H9 (cell line): ENCODE measurements at regions not wholly inside any gene's neighbourhood (a gene's known extent, or its start where the extent isn't known, plus 50 kb on each side); places are given as distances from the start of the nearest gene placed in this dataset.
A peak's percentile ranks its signal among the peaks of the same experiment; 100 is the strongest.

Experiments
- DNase-seq: peaks from one replicate; pipeline ENCODE4 v3.0.0-alpha.2; 2017
- H2AFZ ChIP-seq: one replicate; pipeline ENCODE4 v1.6.1; 2013; ENCODE audit warnings: mild to moderate bottlenecking, low read length, control low read depth, moderate library complexity
- H2AK5ac ChIP-seq: 2 replicates; pipeline ENCODE4 v1.6.1; 2013; ENCODE audit warnings: low read length, control low read depth, mixed read lengths; ENCODE audit not compliant: insufficient read length
- H2BK120ac ChIP-seq: one replicate; pipeline ENCODE4 v1.6.1; 2013; ENCODE audit warnings: low read depth, mild to moderate bottlenecking, low read length, control low read depth, inconsistent platforms; ENCODE audit not compliant: poor library complexity, severe bottlenecking
- H2BK12ac ChIP-seq: 2 replicates; pipeline ENCODE4 v1.6.1; 2013; ENCODE audit warnings: low read length, control low read depth, mixed read lengths, low read depth; ENCODE audit not compliant: insufficient read length
- H2BK15ac ChIP-seq: 2 replicates; pipeline ENCODE4 v1.6.1; 2013; ENCODE audit warnings: low read depth, low read length, control low read depth
- H2BK20ac ChIP-seq: one replicate; pipeline ENCODE4 v1.6.1; 2013; ENCODE audit warnings: low read depth, mild to moderate bottlenecking, low read length, control low read depth, inconsistent platforms; ENCODE audit not compliant: poor library complexity, severe bottlenecking
- H2BK5ac ChIP-seq: 2 replicates; pipeline ENCODE4 v1.6.1; 2013; ENCODE audit warnings: low read length, control low read depth, mixed read lengths; ENCODE audit not compliant: insufficient read length
- H3K14ac ChIP-seq: 2 replicates; pipeline ENCODE4 v1.6.1; 2013; ENCODE audit warnings: low read length, control low read depth; ENCODE audit not compliant: insufficient read depth
- H3K18ac ChIP-seq: 2 replicates; pipeline ENCODE4 v1.6.1; 2013; ENCODE audit warnings: low read depth, mild to moderate bottlenecking, mixed read lengths, low read length, control low read depth; ENCODE audit not compliant: insufficient read length
- H3K23ac ChIP-seq: 2 replicates; pipeline ENCODE4 v1.6.1; 2013; ENCODE audit warnings: low read length, control low read depth, mixed read lengths, low read depth; ENCODE audit not compliant: insufficient read length
- H3K23me2 ChIP-seq: 2 replicates; pipeline ENCODE4 v1.6.1; 2013; ENCODE audit warnings: low read depth, mild to moderate bottlenecking, mixed read lengths, low read length, control low read depth; ENCODE audit not compliant: insufficient read length, poor library complexity, severe bottlenecking
- H3K27ac ChIP-seq: 2 replicates; pipeline ENCODE4 v1.5.1; 2013; ENCODE audit warnings: low read length, control low read depth, mixed read lengths, low read depth; ENCODE audit not compliant: insufficient read length
- H3K27me3 ChIP-seq: 2 replicates; pipeline ENCODE4 v1.6.1; 2013; ENCODE audit warnings: low read length, control low read depth, inconsistent platforms; ENCODE audit not compliant: insufficient read depth
- H3K4ac ChIP-seq: 2 replicates; pipeline ENCODE4 v1.6.1; 2013; ENCODE audit warnings: low read depth, mild to moderate bottlenecking, control low read depth, inconsistent platforms, low read length, moderate library complexity
- H3K4me1 ChIP-seq: 2 replicates; pipeline ENCODE4 v1.6.1; 2013; ENCODE audit warnings: low read length, control low read depth, inconsistent platforms; ENCODE audit not compliant: insufficient read depth
- H3K4me2 ChIP-seq: 2 replicates; pipeline ENCODE4 v1.6.1; 2013; ENCODE audit warnings: low read length, control low read depth, mixed read lengths; ENCODE audit not compliant: insufficient read length, insufficient read depth
- H3K56ac ChIP-seq: 2 replicates; pipeline ENCODE4 v1.6.1; 2013; ENCODE audit warnings: low read depth, mild to moderate bottlenecking, mixed read lengths, low read length, control low read depth; ENCODE audit not compliant: insufficient read length
- H3K79me1 ChIP-seq: 2 replicates; pipeline ENCODE4 v1.6.1; 2013; ENCODE audit warnings: low read depth, mild to moderate bottlenecking, moderate library complexity, low read length, control low read depth, inconsistent platforms; ENCODE audit not compliant: insufficient read depth, poor library complexity, severe bottlenecking
- H3K79me2 ChIP-seq: 2 replicates; pipeline ENCODE4 v1.6.1; 2013; ENCODE audit warnings: low read length, control low read depth, inconsistent platforms; ENCODE audit not compliant: insufficient read depth
- H3K9ac ChIP-seq: 2 replicates; pipeline ENCODE4 v1.6.1; 2013; ENCODE audit warnings: low read length, control low read depth, mixed read lengths; ENCODE audit not compliant: insufficient read length; ENCODE audit errors: extremely low read depth
- H3K9me3 ChIP-seq: one replicate; pipeline ENCODE4 v1.6.1; 2013; ENCODE audit warnings: low read depth, low read length, inconsistent platforms; ENCODE audit not compliant: control insufficient read depth
- H3T11ph ChIP-seq: one replicate; pipeline ENCODE4 v1.6.1; 2013; ENCODE audit warnings: mild to moderate bottlenecking, low read length, control low read depth, inconsistent platforms
- H4K20me1 ChIP-seq: one replicate; pipeline ENCODE4 v1.6.1; 2013; ENCODE audit not compliant: control insufficient read depth, insufficient read length, insufficient read depth
- H4K5ac ChIP-seq: 2 replicates; pipeline ENCODE4 v1.6.1; 2013; ENCODE audit warnings: low read depth, mild to moderate bottlenecking, mixed read lengths, low read length, control low read depth; ENCODE audit not compliant: insufficient read length
- H4K8ac ChIP-seq: replicated peaks from 2 replicates; pipeline ENCODE4 v1.6.1; 2013; ENCODE audit warnings: low read length, control low read depth, mixed read lengths, low read depth; ENCODE audit not compliant: insufficient read length
- H4K91ac ChIP-seq: 2 replicates; pipeline ENCODE4 v1.6.1; 2013; ENCODE audit warnings: low read depth, mild to moderate bottlenecking, moderate library complexity, mixed read lengths, low read length, control low read depth; ENCODE audit not compliant: insufficient read length
- H3K27ac Mint-ChIP-seq, 3 experiments: 2 replicates in 2 of 3; 3 replicates in 1 of 3; pipeline ENCODE4 v1.8.0; 2020 to 2021; ENCODE audit warnings: mixed read lengths in 3 of 3, mild to moderate bottlenecking in 1 of 3, moderate library complexity in 1 of 3
- H3K27me3 Mint-ChIP-seq: 2 replicates; pipeline ENCODE4 v1.8.0; 2021; ENCODE audit warnings: low read depth, mild to moderate bottlenecking, moderate library complexity, mixed read lengths
- H3K36me3 Mint-ChIP-seq, 3 experiments: 2 replicates in 2 of 3; 3 replicates in 1 of 3; pipeline ENCODE4 v1.8.0; 2020 to 2021; ENCODE audit warnings: low read depth in 3 of 3, mixed read lengths in 3 of 3; ENCODE audit not compliant: insufficient read depth in 1 of 3
- H3K4me1 Mint-ChIP-seq, 2 experiments: 2 replicates each; pipeline ENCODE4 v1.8.0; 2020; ENCODE audit warnings: mixed read lengths in 2 of 2
- H3K4me3 Mint-ChIP-seq, 2 experiments: 2 replicates in 1 of 2; 3 replicates in 1 of 2; pipeline ENCODE4 v1.8.0; 2020 to 2021; ENCODE audit warnings: mild to moderate bottlenecking in 2 of 2, mixed read lengths in 2 of 2, moderate library complexity in 1 of 2
- H3K9me3 Mint-ChIP-seq, 2 experiments: 2 replicates in 1 of 2; 3 replicates in 1 of 2; pipeline ENCODE4 v1.8.0; 2020; ENCODE audit warnings: mild to moderate bottlenecking in 2 of 2, mixed read lengths in 2 of 2, moderate library complexity in 1 of 2
- CTCF ChIP-seq: fragments of 200-600 bp; sonication (generic); conservative IDR thresholded peaks from 3 replicates; pipeline ENCODE4 v1.8.0; 2021; ENCODE audit warnings: antibody characterized with exemption, mild to moderate bottlenecking
- WGBS: extraction: QIAGEN DNeasy Blood & Tissue Kit; methylation state at CpG from one replicate; pipeline ENCODE4 v1.1.7; 2013; ENCODE audit warnings: missing lambda C conversion rate, low lambda C conversion rate, mixed read lengths; ENCODE audit not compliant: insufficient read length; ENCODE audit errors: extremely low coverage; 5-methylcytosine and 5-hydroxymethylcytosine counted together

- Histone ChIP-seq H3K27ac (no peak overlapping the region), H2BK15ac (no peak overlapping the region), H3K23me2 (no peaks in the 10 kb centered on the region), H3K4me2 (no peak overlapping the region), H3K9ac (no peak overlapping the region), H4K20me1 (no peaks in the 10 kb centered on the region), H2AFZ (no peak overlapping the region), H3T11ph (no peak overlapping the region), H2BK12ac (no peak overlapping the region), H3K4ac (no peak overlapping the region), H3K27me3 (no peaks in the 10 kb centered on the region), H3K14ac (no peak overlapping the region), H3K23ac (no peak overlapping the region), H2BK120ac (no peak overlapping the region), H4K5ac (no peak overlapping the region), H3K79me2 (no peaks in the 10 kb centered on the region), H4K8ac (no peak overlapping the region), H3K79me1 (no peaks in the 10 kb centered on the region), H3K56ac (no peak overlapping the region), H2BK5ac (no peak overlapping the region), H3K18ac (no peak overlapping the region), H2AK5ac (no peak overlapping the region), H3K4me1 (no peaks in the 10 kb centered on the region), H2BK20ac (no peak overlapping the region), H3K9me3 (no peaks in the 10 kb centered on the region), H4K91ac (no peak overlapping the region)
- Mint-ChIP-seq H3K36me3 (no peaks in the 10 kb centered on the region), H3K27me3 (no peaks in the 10 kb centered on the region; the same call in 1 of the 2 replicates), H3K4me1 (peaks cover 8 to 10% of the 10 kb centered on the region in 2 experiments), H3K9me3 (no peaks in the 10 kb centered on the region), H3K4me3 (no peak overlapping the region), H3K27ac (peak overlapping the region in 1 of 3 experiments; percentile 11; a peak in 2 of 7 replicates)
- WGBS, result no CpG with 5 or more reads among the region's 1 CpG
- no peak for TF ChIP-seq CTCF
- no peak for DNase-seq
Measured at GRCh38 chr2:236712304-236712703, 142.7 kb downstream of the ACKR3 start.
